DND-41 (cell line): ENCODE measurements at regions not wholly inside any gene's neighbourhood (a gene's known extent, or its start where the extent isn't known, plus 50 kb on each side); places are given as distances from the start of the nearest gene placed in this dataset.

Experiments used
- ATAC-seq: fragments of 200-7000 bp; cut with Tn5 transposase; 3 replicates; pipeline ENCODE4 v1.9.1; 2021; ENCODE audit warnings: low read depth; ENCODE audit not compliant: insufficient read depth
- DNase-seq: peaks from one replicate; pipeline ENCODE4 v3.0.0-alpha.2; 2020
- H2AFZ ChIP-seq: 2 replicates; pipeline ENCODE4 v1.6.0; 2012; ENCODE audit warnings: low read depth, low read length
- H3K27ac ChIP-seq: 2 replicates; pipeline ENCODE4 v1.5.1; 2012; ENCODE audit warnings: low read length, inconsistent platforms
- H3K27me3 ChIP-seq: fragments of 200-600 bp; sonication (generic); 2 replicates; pipeline ENCODE4 v1.6.0; 2012; ENCODE audit warnings: low read length, mild to moderate bottlenecking, inconsistent platforms; ENCODE audit not compliant: insufficient read depth, poor library complexity
- H3K36me3 ChIP-seq: 2 replicates; pipeline ENCODE4 v1.5.1; 2012; ENCODE audit warnings: low read length, inconsistent platforms; ENCODE audit not compliant: insufficient read depth
- H3K4me1 ChIP-seq: 2 replicates; pipeline ENCODE4 v1.5.1; 2012; ENCODE audit warnings: mild to moderate bottlenecking, low read length; ENCODE audit not compliant: insufficient read depth
- H3K4me2 ChIP-seq: 2 replicates; pipeline ENCODE4 v1.6.0; 2012; ENCODE audit warnings: mild to moderate bottlenecking, moderate library complexity, low read length, inconsistent platforms; ENCODE audit not compliant: insufficient read depth
- H3K4me3 ChIP-seq, 2 experiments: fragments of 200-600 bp in 1 of 2; shearing (Covaris generic) in 1 of 2; 2 replicates each; pipeline ENCODE4 v1.5.1; 2012 to 2016; ENCODE audit warnings: inconsistent platforms in 2 of 2, low read length in 2 of 2, mild to moderate bottlenecking in 2 of 2, low read depth in 1 of 2, moderate library complexity in 1 of 2
- H3K79me2 ChIP-seq: 2 replicates; pipeline ENCODE4 v1.6.0; 2012; ENCODE audit warnings: low read length, inconsistent platforms; ENCODE audit not compliant: insufficient read depth
- H3K9ac ChIP-seq: 2 replicates; pipeline ENCODE4 v1.6.0; 2012; ENCODE audit warnings: low read depth, mild to moderate bottlenecking, inconsistent platforms, low read length, moderate library complexity
- H3K9me3 ChIP-seq: 2 replicates; pipeline ENCODE4 v1.5.1; 2012; ENCODE audit warnings: low read length, moderate library complexity, mild to moderate bottlenecking, inconsistent platforms; ENCODE audit not compliant: insufficient read depth, severe bottlenecking
- H4K20me1 ChIP-seq: 2 replicates; pipeline ENCODE4 v1.6.0; 2012; ENCODE audit warnings: low read length; ENCODE audit not compliant: insufficient read depth
- EZH2 ChIP-seq: IDR thresholded peaks from 3 replicates; pipeline ENCODE4 v1.6.1; 2012; ENCODE audit warnings: borderline replicate concordance, low read depth, mild to moderate bottlenecking, moderate library complexity, low read length, inconsistent platforms; ENCODE audit not compliant: severe bottlenecking
- TF ChIP-seq, protein P1 (sequence below): IDR thresholded peaks from 2 replicates; pipeline ENCODE4 v1.5.1; 2012; ENCODE audit warnings: borderline replicate concordance, low read length, moderate library complexity, mild to moderate bottlenecking; ENCODE audit not compliant: poor library complexity, severe bottlenecking; ENCODE audit errors: extremely low read depth

DNA sequence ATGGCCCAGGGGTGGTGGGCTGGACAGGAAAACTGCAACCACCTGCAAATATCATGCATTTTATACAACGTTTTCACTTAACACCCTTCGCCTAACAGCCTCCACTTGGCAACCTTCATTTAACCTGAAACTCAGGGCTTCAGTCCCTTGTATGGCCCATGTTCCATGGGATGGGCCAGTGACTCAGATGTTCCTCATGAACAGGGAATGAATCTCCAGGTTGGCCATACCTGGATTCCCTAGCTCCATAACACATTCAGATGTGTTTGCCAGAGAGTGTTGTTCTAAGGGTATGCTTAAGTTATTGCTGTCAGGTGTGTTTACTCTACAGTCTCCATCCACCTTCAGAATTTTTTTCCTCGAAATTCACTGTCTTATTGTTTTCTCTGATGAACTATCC is 316.9 kb downstream of the JRKL start:
- Histone ChIP-seq H3K36me3 (no peaks in the 10 kb centered on the region), H3K4me2 (no peak overlapping the region), H3K27ac (no peak overlapping the region), H3K9me3 (no peaks in the 10 kb centered on the region), H3K27me3 (no peaks in the 10 kb centered on the region), H3K4me1 (no peaks in the 10 kb centered on the region), H3K79me2 (no peaks in the 10 kb centered on the region), H3K4me3 (no peak overlapping the region), H3K9ac (no peak overlapping the region), H4K20me1 (no peaks in the 10 kb centered on the region), H2AFZ (no peak overlapping the region)
- TF ChIP-seq EZH2, result no peak
- TF ChIP-seq, protein P1, sequence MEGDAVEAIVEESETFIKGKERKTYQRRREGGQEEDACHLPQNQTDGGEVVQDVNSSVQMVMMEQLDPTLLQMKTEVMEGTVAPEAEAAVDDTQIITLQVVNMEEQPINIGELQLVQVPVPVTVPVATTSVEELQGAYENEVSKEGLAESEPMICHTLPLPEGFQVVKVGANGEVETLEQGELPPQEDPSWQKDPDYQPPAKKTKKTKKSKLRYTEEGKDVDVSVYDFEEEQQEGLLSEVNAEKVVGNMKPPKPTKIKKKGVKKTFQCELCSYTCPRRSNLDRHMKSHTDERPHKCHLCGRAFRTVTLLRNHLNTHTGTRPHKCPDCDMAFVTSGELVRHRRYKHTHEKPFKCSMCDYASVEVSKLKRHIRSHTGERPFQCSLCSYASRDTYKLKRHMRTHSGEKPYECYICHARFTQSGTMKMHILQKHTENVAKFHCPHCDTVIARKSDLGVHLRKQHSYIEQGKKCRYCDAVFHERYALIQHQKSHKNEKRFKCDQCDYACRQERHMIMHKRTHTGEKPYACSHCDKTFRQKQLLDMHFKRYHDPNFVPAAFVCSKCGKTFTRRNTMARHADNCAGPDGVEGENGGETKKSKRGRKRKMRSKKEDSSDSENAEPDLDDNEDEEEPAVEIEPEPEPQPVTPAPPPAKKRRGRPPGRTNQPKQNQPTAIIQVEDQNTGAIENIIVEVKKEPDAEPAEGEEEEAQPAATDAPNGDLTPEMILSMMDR, result no peak
- ATAC-seq (no peak), DNase-seq (no peak)

DNA sequence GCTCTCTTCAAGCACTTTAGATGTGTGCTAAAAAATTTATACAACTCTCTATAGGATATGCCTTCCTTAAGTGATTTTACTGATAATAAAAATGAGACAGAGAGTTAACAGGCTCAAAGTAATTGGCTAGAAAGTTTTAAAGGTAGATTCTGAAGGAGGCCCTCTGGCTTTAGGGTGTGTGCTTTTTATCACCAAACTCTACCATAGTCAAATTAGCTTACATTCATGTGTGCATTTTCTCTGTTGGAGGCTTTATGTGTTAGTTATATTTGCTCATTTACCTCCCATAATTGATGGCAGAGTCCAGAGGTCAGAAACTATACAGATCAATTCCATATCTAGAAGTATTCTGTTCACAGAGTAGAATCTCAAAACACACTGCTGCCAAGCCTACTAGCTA is 317.5 kb downstream of the JRKL start:
- Histone ChIP-seq H3K9me3 (no peaks in the 10 kb centered on the region), H4K20me1 (no peaks in the 10 kb centered on the region), H2AFZ (no peak overlapping the region), H3K9ac (no peak overlapping the region), H3K36me3 (no peaks in the 10 kb centered on the region), H3K27me3 (no peaks in the 10 kb centered on the region), H3K79me2 (no peaks in the 10 kb centered on the region), H3K4me2 (no peak overlapping the region), H3K4me1 (no peaks in the 10 kb centered on the region), H3K27ac (no peak overlapping the region), H3K4me3 (no peak overlapping the region)
- no peak for TF ChIP-seq EZH2
- TF ChIP-seq, protein P1, result no peak
- no peak for DNase-seq
- ATAC-seq, result no peak

DNA sequence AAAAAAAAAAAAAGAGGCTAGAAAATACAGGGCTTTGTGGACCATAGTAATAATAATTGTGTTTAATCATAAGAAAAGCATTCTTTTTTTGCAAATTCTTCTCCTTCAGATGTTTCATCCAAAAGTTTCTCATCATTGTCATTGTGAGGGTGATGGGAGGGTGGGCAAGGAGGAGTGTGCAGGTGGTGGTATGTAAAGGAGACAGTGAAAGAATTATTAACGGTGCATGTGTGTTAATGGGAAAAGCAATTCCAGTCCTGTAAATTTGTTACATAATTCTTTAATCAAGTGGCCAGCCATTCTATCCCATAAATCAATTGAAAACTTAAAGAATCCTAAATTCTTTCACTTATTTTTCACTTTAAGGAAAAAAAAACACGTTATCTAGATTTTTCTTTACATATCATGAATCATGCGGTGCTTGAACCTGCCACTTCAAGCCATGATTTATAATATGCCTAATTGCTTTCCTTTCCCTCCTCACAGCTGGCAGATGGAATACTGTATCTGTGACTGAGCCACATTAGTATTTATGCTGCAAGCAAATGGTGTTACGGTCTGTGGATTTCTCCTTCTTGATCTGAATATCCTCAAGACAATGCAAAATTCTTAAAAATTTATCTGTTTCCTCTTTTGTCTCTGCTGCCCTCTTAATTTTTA is 318.5 kb downstream of the JRKL start:
- Histone ChIP-seq H3K36me3 (no peaks in the 10 kb centered on the region), H3K9me3 (no peaks in the 10 kb centered on the region), H4K20me1 (no peaks in the 10 kb centered on the region), H2AFZ (no peak overlapping the region), H3K4me2 (no peak overlapping the region), H3K79me2 (no peaks in the 10 kb centered on the region), H3K9ac (no peak overlapping the region), H3K27ac (no peak overlapping the region), H3K4me1 (no peaks in the 10 kb centered on the region), H3K27me3 (no peaks in the 10 kb centered on the region), H3K4me3 (no peak overlapping the region)
- ATAC-seq (no peak), DNase-seq (no peak)
- TF ChIP-seq, protein P1, result no peak
- TF ChIP-seq EZH2, result no peak
